GM21529 (cell line): ENCODE measurements at regions not wholly inside any gene's neighbourhood (a gene's known extent, or its start where the extent isn't known, plus 50 kb on each side); places are given as distances from the start of the nearest gene placed in this dataset.
"Not testable (repeated sequence)": the region's sequence is repeated elsewhere in the genome, so short reads cannot be mapped to it uniquely, and the experiment has no call there.

ENCODE experiments used
- ATAC-seq: cut with Tn5 transposase; IDR thresholded peaks from one replicate; pipeline ENCODE4 v1.9.1; 2021; ENCODE audit not compliant: unreplicated experiment

GRCh38 chr7:45259966-45260646 lies 102.5 kb downstream of the RAMP3 start:
- ATAC-seq: peak; percentile 72

- ATAC-seq: no peak
Observed at GRCh38 chr7:45267262-45267661, 109.7 kb downstream of the RAMP3 start.

- no peak for ATAC-seq
Observed at GRCh38 chr7:45268013-45268412, 110.4 kb downstream of the RAMP3 start.

GRCh38 chr7:45269192-45269591 lies 111.6 kb downstream of the RAMP3 start:
- no peak for ATAC-seq

GRCh38 chr7:45278763-45279398 lies 121.3 kb downstream of the RAMP3 start:
- no peak for ATAC-seq

- not testable (repeated sequence) for ATAC-seq
Observed at GRCh38 chr7:45289611-45290010, 132.0 kb downstream of the RAMP3 start.

GRCh38 chr7:45290880-45291279 lies 133.3 kb downstream of the RAMP3 start:
- ATAC-seq: no peak

- no peak for ATAC-seq
Observed at GRCh38 chr7:45292481-45292880, 134.9 kb downstream of the RAMP3 start.

- no peak for ATAC-seq
Observed at GRCh38 chr7:45293295-45293942, 135.8 kb downstream of the RAMP3 start.

- no peak for ATAC-seq
Observed at GRCh38 chr7:45294559-45294958, 137.0 kb downstream of the RAMP3 start.

- ATAC-seq: no peak
Observed at GRCh38 chr7:45295222-45295621, 137.6 kb downstream of the RAMP3 start.

- ATAC-seq: no peak
Observed at GRCh38 chr7:45296748-45297147, 139.2 kb downstream of the RAMP3 start.

- no peak for ATAC-seq
Observed at GRCh38 chr7:45306752-45307305, 149.2 kb downstream of the RAMP3 start.

GRCh38 chr7:45311597-45311996 lies 154.0 kb downstream of the RAMP3 start:
- no peak for ATAC-seq

- ATAC-seq: not testable (repeated sequence)
Observed at GRCh38 chr7:45315512-45315911, 157.9 kb downstream of the RAMP3 start.

GRCh38 chr7:45324683-45325237 lies 167.2 kb downstream of the RAMP3 start:
- ATAC-seq: no peak

- ATAC-seq: no peak
Observed at GRCh38 chr7:45325378-45325777, 167.8 kb downstream of the RAMP3 start.

GRCh38 chr7:45328403-45328981 lies 170.9 kb downstream of the RAMP3 start:
- ATAC-seq: no peak

GRCh38 chr7:45331563-45331962 lies 174.0 kb downstream of the RAMP3 start:
- ATAC-seq: no peak

- not testable (repeated sequence) for ATAC-seq
Observed at GRCh38 chr7:45335024-45335423, 177.4 kb downstream of the RAMP3 start.

GRCh38 chr7:45342236-45342635 lies 184.6 kb downstream of the RAMP3 start:
- no peak for ATAC-seq
